ENCODE measurements at regions not wholly inside any gene's neighbourhood (a gene's known extent, or its start where the extent isn't known, plus 50 kb on each side); places are given as distances from the start of the nearest gene placed in this dataset.

- ATAC-seq (ENCODE audit: low read depth) (no peak), DNase-seq (ENCODE audit: low spot score) (no peak)
- TF ChIP-seq, protein P1, sequence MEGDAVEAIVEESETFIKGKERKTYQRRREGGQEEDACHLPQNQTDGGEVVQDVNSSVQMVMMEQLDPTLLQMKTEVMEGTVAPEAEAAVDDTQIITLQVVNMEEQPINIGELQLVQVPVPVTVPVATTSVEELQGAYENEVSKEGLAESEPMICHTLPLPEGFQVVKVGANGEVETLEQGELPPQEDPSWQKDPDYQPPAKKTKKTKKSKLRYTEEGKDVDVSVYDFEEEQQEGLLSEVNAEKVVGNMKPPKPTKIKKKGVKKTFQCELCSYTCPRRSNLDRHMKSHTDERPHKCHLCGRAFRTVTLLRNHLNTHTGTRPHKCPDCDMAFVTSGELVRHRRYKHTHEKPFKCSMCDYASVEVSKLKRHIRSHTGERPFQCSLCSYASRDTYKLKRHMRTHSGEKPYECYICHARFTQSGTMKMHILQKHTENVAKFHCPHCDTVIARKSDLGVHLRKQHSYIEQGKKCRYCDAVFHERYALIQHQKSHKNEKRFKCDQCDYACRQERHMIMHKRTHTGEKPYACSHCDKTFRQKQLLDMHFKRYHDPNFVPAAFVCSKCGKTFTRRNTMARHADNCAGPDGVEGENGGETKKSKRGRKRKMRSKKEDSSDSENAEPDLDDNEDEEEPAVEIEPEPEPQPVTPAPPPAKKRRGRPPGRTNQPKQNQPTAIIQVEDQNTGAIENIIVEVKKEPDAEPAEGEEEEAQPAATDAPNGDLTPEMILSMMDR (IDR thresholded peaks at IDR 0.05; ENCODE audit: poor library complexity, severe bottlenecking): no peak
Observed at GRCh38 chr19:33926306-33926705, 129.6 kb downstream of the KCTD15 start.

DNA sequence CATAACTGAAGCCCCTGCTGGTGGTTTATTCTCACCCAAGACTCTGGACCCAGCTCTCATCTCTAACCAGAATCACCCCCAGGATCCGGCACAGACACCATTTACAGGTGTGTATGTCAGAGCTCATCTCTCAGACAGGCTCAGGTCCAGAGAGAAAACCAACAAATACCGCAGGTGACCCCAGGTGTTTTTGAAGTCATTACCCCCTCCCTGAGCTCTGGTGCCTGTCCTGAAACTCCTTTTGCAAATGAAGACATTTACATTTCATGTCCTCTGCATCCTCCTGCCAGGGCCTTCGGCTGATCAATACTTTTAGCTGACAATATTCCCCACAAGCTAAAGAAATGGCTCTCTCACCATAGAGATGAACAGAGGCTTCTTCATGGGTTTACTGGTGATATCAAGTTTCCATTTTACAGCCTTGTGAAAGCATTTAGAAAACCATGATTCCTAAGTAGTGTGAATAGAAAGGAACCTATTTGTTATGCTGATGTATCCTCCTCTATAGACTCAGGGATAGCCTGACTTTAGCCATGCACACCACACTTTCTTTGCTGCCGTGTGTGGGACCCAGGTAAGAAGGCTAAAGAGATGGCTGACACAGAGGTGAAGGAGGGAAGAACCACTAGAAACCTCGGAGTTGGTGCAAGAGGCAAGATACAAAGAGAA, 131.3 kb downstream of the KCTD15 start:
- H3K9me3 ChIP-seq (ENCODE audit: severe bottlenecking): no peaks in the 10 kb centered on the region
- TF ChIP-seq, protein P1 (IDR thresholded peaks at IDR 0.05; ENCODE audit: poor library complexity, severe bottlenecking): no peak
- H3K36me3 ChIP-seq (ENCODE audit: low read depth): no peaks in the 10 kb centered on the region
- ATAC-seq (ENCODE audit: low read depth): no peak
- H3K27ac ChIP-seq (ENCODE audit: poor library complexity, severe bottlenecking): no peak overlapping the region
- no peak overlapping the region for H3K4me3 ChIP-seq (ENCODE audit: severe bottlenecking)
- no peak for DNase-seq (ENCODE audit: low spot score)
- H3K27me3 ChIP-seq (ENCODE audit: insufficient read depth, poor library complexity, severe bottlenecking): peaks cover 5% of the 10 kb centered on the region
- H3K4me1 ChIP-seq (ENCODE audit: insufficient read depth, poor library complexity, severe bottlenecking): no peaks in the 10 kb centered on the region

More at GRCh38 chr19:33926306-33926705, 129.6 kb downstream of the KCTD15 start:
- Histone ChIP-seq H3K27ac (ENCODE audit: poor library complexity, severe bottlenecking) (no peak overlapping the region), H3K9me3 (ENCODE audit: severe bottlenecking) (no peaks in the 10 kb centered on the region), H3K36me3 (ENCODE audit: low read depth) (no peaks in the 10 kb centered on the region), H3K27me3 (ENCODE audit: insufficient read depth, poor library complexity, severe bottlenecking) (peaks cover 5% of the 10 kb centered on the region), H3K4me1 (ENCODE audit: insufficient read depth, poor library complexity, severe bottlenecking) (no peaks in the 10 kb centered on the region), H3K4me3 (ENCODE audit: severe bottlenecking) (no peak overlapping the region)

DNA sequence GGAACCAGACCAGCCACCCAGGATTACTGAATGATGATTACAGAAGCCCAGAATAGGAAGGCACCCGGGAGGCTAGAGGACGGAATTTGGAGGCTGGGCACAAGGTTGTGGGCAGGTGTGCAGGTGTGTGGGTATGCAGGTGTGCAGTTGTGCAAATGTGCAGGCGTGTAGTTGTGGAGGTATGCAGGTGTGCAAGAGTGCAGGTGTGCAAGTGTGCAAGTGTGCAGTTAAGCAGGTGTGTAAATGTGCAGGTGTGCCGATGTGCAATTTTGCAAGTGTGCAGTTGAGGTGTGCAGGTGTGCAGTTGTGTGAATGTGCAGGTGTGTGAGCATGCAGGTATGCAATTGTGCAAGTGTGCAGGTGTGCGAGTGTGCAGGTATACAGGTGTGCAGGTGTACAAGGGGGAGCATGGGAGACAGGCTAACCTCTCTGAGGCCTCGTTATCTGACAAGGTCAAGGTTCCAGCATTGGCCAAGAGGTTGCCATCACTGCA, 131.8 kb downstream of the KCTD15 start:
- H3K4me3 ChIP-seq (ENCODE audit: severe bottlenecking): no peak overlapping the region
- no peaks in the 10 kb centered on the region for H3K9me3 ChIP-seq (ENCODE audit: severe bottlenecking)
- H3K27me3 ChIP-seq (ENCODE audit: insufficient read depth, poor library complexity, severe bottlenecking): peaks cover 5% of the 10 kb centered on the region
- TF ChIP-seq, protein P1 (IDR thresholded peaks at IDR 0.05; ENCODE audit: poor library complexity, severe bottlenecking): no peak
- ATAC-seq (ENCODE audit: low read depth): no peak
- no peak overlapping the region for H3K27ac ChIP-seq (ENCODE audit: poor library complexity, severe bottlenecking)
- no peak for DNase-seq (ENCODE audit: low spot score)
- no peaks in the 10 kb centered on the region for H3K36me3 ChIP-seq (ENCODE audit: low read depth)
- no peaks in the 10 kb centered on the region for H3K4me1 ChIP-seq (ENCODE audit: insufficient read depth, poor library complexity, severe bottlenecking)

DNA sequence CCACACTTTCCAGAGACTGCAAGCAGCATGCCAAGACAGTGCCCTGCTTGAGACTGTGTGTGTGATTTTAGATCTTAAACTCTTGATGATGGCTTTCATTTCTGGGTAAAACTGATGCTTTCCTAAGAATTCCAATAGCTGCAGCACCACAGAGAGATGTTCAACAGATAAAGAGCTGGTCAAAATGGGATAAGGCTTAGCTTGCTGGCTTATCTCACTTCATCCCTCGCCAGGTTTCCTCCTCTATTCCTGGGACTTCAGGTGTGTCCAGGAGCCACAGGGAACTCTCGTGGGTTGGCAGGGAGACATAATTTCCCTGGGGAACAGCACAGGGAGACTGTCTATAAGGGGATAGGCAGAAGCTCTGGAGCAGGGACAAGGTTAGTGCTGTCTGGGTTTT, 137.3 kb downstream of the KCTD15 start:
- no peak overlapping the region for H3K27ac ChIP-seq (ENCODE audit: poor library complexity, severe bottlenecking)
- no peak for DNase-seq (ENCODE audit: low spot score)
- no peaks in the 10 kb centered on the region for H3K4me1 ChIP-seq (ENCODE audit: insufficient read depth, poor library complexity, severe bottlenecking)
- ATAC-seq (ENCODE audit: low read depth): no peak
- TF ChIP-seq, protein P1 (IDR thresholded peaks at IDR 0.05; ENCODE audit: poor library complexity, severe bottlenecking): no peak
- no peaks in the 10 kb centered on the region for H3K36me3 ChIP-seq (ENCODE audit: low read depth)
- no peak overlapping the region for H3K4me3 ChIP-seq (ENCODE audit: severe bottlenecking)
- H3K9me3 ChIP-seq (ENCODE audit: severe bottlenecking): peaks cover 5% of the 10 kb centered on the region
- H3K27me3 ChIP-seq (ENCODE audit: insufficient read depth, poor library complexity, severe bottlenecking): peaks cover 5% of the 10 kb centered on the region

- no peaks in the 10 kb centered on the region for H3K4me1 ChIP-seq (ENCODE audit: insufficient read depth, poor library complexity, severe bottlenecking)
Observed at GRCh38 chr19:33938821-33939220, 142.2 kb downstream of the KCTD15 start.

More at GRCh38 chr19:33938821-33939220, 142.2 kb downstream of the KCTD15 start:
- Histone ChIP-seq H3K36me3 (ENCODE audit: low read depth) (no peaks in the 10 kb centered on the region), H3K9me3 (ENCODE audit: severe bottlenecking) (peaks cover 3% of the 10 kb centered on the region), H3K4me3 (ENCODE audit: severe bottlenecking) (no peak overlapping the region), H3K27me3 (ENCODE audit: insufficient read depth, poor library complexity, severe bottlenecking) (no peaks in the 10 kb centered on the region), H3K27ac (ENCODE audit: poor library complexity, severe bottlenecking) (no peak overlapping the region)
- TF ChIP-seq, protein P1 (IDR thresholded peaks at IDR 0.05; ENCODE audit: poor library complexity, severe bottlenecking): no peak
- DNase-seq (ENCODE audit: low spot score) (no peak), ATAC-seq (ENCODE audit: low read depth) (no peak)
